Head of caudate nucleus (tissue), 42 donors: ENCODE measurements at regions not wholly inside any gene's neighbourhood (a gene's known extent, or its start where the extent isn't known, plus 50 kb on each side); places are given as distances from the start of the nearest gene placed in this dataset.
"Not testable (repeated sequence)": the region's sequence is repeated elsewhere in the genome, so short reads cannot be mapped to it uniquely, and the experiment has no call there.

Source experiments
- DNase-seq, 42 donors: peaks; one replicate each; pipeline versions ENCODE4 v3.0.0 to v3.0.0-alpha.2; 2020 to 2021; ENCODE audit warnings: mixed read lengths in 7 of 42
- intact Hi-C: fragments of 100-400 bp; cut with DNase I; formaldehyde crosslinking; loops from one replicate; pipeline ENCODE4 v1.15.0; 2022

- DNase-seq: no peak
- intact Hi-C loops: no loop called here
Measured at GRCh38 chr20:55365745-55366144, 639.6 kb downstream of the CBLN4 start.

GRCh38 chr20:55360895-55361294 lies 644.4 kb downstream of the CBLN4 start:
- intact Hi-C loops: no loop called here
- DNase-seq: no peak

GRCh38 chr20:55354720-55355119 lies 650.6 kb downstream of the CBLN4 start:
- intact Hi-C loops: no loop called here
- DNase-seq: no peak

GRCh38 chr20:55353206-55353605 lies 652.1 kb downstream of the CBLN4 start:
- intact Hi-C loops: no loop called here
- DNase-seq: no peak

GRCh38 chr20:55348223-55348622 lies 657.1 kb downstream of the CBLN4 start:
- DNase-seq: no peak
- intact Hi-C loops: no loop called here

- intact Hi-C loops: no loop called here
Measured at GRCh38 chr20:55342822-55343221, 662.5 kb downstream of the CBLN4 start.

GRCh38 chr20:55333798-55334197 lies 671.5 kb downstream of the CBLN4 start:
- DNase-seq: no peak
- intact Hi-C loops: no loop called here

More at GRCh38 chr20:55342822-55343221, 662.5 kb downstream of the CBLN4 start:
- DNase-seq: no peak

- no peak for DNase-seq
- intact Hi-C loops: no loop called here
Measured at GRCh38 chr20:55329108-55329507, 676.2 kb downstream of the CBLN4 start.

- intact Hi-C loops: no loop called here
- DNase-seq: no peak
Measured at GRCh38 chr20:55322745-55323144, 682.6 kb downstream of the CBLN4 start.

GRCh38 chr20:55316753-55317152 lies 688.6 kb downstream of the CBLN4 start:
- intact Hi-C loops: no loop called here
- no peak for DNase-seq

- intact Hi-C loops, DNase-seq: not testable (repeated sequence)
Measured at GRCh38 chr20:55310844-55311243, 694.5 kb downstream of the CBLN4 start.

- DNase-seq: no peak
- intact Hi-C loops: no loop called here
Measured at GRCh38 chr20:55291261-55291660, 714.1 kb downstream of the CBLN4 start.

- intact Hi-C loops: no loop called here
- DNase-seq: no peak
Measured at GRCh38 chr20:55283889-55284288, 721.4 kb downstream of the CBLN4 start.

GRCh38 chr20:55273149-55273548 lies 732.2 kb downstream of the CBLN4 start:
- intact Hi-C loops: no loop called here
- DNase-seq: no peak

GRCh38 chr20:55271371-55271770 lies 733.9 kb downstream of the CBLN4 start:
- DNase-seq: no peak
- intact Hi-C loops: no loop called here

GRCh38 chr20:55269913-55270312 lies 735.4 kb downstream of the CBLN4 start:
- DNase-seq: no peak
- intact Hi-C loops: no loop called here

GRCh38 chr20:55266361-55266760 lies 739.0 kb downstream of the CBLN4 start:
- intact Hi-C loops: no loop called here
- DNase-seq: no peak

- DNase-seq: no peak
- intact Hi-C loops: no loop called here
Measured at GRCh38 chr20:55264703-55265239, 740.5 kb downstream of the CBLN4 start.

GRCh38 chr20:55258559-55258958 lies 746.8 kb downstream of the CBLN4 start:
- intact Hi-C loops: no loop called here
- no peak for DNase-seq

GRCh38 chr20:55255016-55255415 lies 750.3 kb downstream of the CBLN4 start:
- no peak for DNase-seq
- intact Hi-C loops: no loop called here

- intact Hi-C loops: no loop called here
- DNase-seq: no peak
Measured at GRCh38 chr20:55253781-55254180, 751.5 kb downstream of the CBLN4 start.

- intact Hi-C loops: no loop called here
Measured at GRCh38 chr20:55252521-55252920, 752.8 kb downstream of the CBLN4 start.

More at GRCh38 chr20:55252521-55252920, 752.8 kb downstream of the CBLN4 start:
- no peak for DNase-seq
